AG09309 (cell line): ENCODE measurements at regions not wholly inside any gene's neighbourhood (a gene's known extent, or its start where the extent isn't known, plus 50 kb on each side); places are given as distances from the start of the nearest gene placed in this dataset.

Experiments used
- DNase-seq: peaks from one replicate; pipeline ENCODE4 v3.0.0-alpha.2; 2010; ENCODE audit warnings: low read depth
- H3K4me3 ChIP-seq: 2 replicates; pipeline ENCODE4 v1.5.1; 2011; ENCODE audit warnings: mild to moderate bottlenecking, low read depth, low read length, moderate library complexity; ENCODE audit not compliant: control insufficient read depth
- CTCF ChIP-seq: IDR thresholded peaks from 2 replicates; pipeline ENCODE4 v1.5.1; 2011; ENCODE audit warnings: mild to moderate bottlenecking, low read depth, low read length, inconsistent platforms; ENCODE audit not compliant: insufficient read depth, control insufficient read depth; ENCODE audit errors: missing control alignments

- DNase-seq: no peak
- H3K4me3 ChIP-seq: no peak overlapping the region
- no peak for TF ChIP-seq CTCF
Observed at GRCh38 chr18:76557026-76557575, 62.1 kb upstream of the ZNF516 start.

GRCh38 chr18:76554547-76555222 is 59.6 kb upstream of the ZNF516 start:
- TF ChIP-seq CTCF: no peak
- no peak for DNase-seq
- H3K4me3 ChIP-seq: no peak overlapping the region

- no peak for DNase-seq
- no peak for TF ChIP-seq CTCF
- no peak overlapping the region for H3K4me3 ChIP-seq
Observed at GRCh38 chr18:76553715-76554546, 58.9 kb upstream of the ZNF516 start.

GRCh38 chr18:76548541-76548940 is 53.5 kb upstream of the ZNF516 start:
- DNase-seq: no peak
- no peak for TF ChIP-seq CTCF
- H3K4me3 ChIP-seq: no peak overlapping the region

- TF ChIP-seq CTCF: no peak
- no peak for DNase-seq
- H3K4me3 ChIP-seq: no peak overlapping the region
Observed at GRCh38 chr18:76547296-76547695, 52.3 kb upstream of the ZNF516 start.

- TF ChIP-seq CTCF: no peak
- DNase-seq: no peak
- no peak overlapping the region for H3K4me3 ChIP-seq
Observed at GRCh38 chr18:76546436-76546835, 51.4 kb upstream of the ZNF516 start.
